Uterus (tissue), 3 donors: ENCODE measurements at regions not wholly inside any gene's neighbourhood (a gene's known extent, or its start where the extent isn't known, plus 50 kb on each side); places are given as distances from the start of the nearest gene placed in this dataset.

Source experiments
- DNase-seq, 2 donors: peaks; one replicate each; pipeline ENCODE4 v3.0.0-alpha.2; 2019 to 2020
- H3K27ac ChIP-seq, 2 donors: fragments of 200-600 bp; sonication (generic); 1 replicate in 1 of 2; 2 replicates in 1 of 2; pipeline ENCODE4 v1.5.1; 2016 to 2018
- H3K27me3 ChIP-seq, 2 donors: fragments of 200-600 bp; sonication (generic); one replicate each; pipeline ENCODE4 v1.5.1; 2018 to 2019; ENCODE audit warnings: control low read depth in 1 of 2
- H3K36me3 ChIP-seq, 2 donors: fragments of 200-600 bp; sonication (generic); one replicate each; pipeline ENCODE4 v1.5.1; 2019; ENCODE audit warnings: control low read depth in 1 of 2
- H3K4me1 ChIP-seq, 2 donors: fragments of 200-600 bp; sonication (generic); one replicate each; pipeline ENCODE4 v1.5.1; 2018 to 2019; ENCODE audit warnings: control low read depth in 1 of 2
- H3K4me3 ChIP-seq, 2 donors: fragments of 200-600 bp; sonication (generic); 1 replicate in 1 of 2; 2 replicates in 1 of 2; pipeline ENCODE4 v1.5.1; 2018 to 2019; ENCODE audit warnings: mild to moderate bottlenecking in 1 of 2
- H3K9me3 ChIP-seq, 2 donors: fragments of 200-600 bp; sonication (generic); one replicate each; pipeline ENCODE4 v1.5.1; 2019; ENCODE audit warnings: control low read depth in 1 of 2
- POLR2A ChIP-seq, 2 donors: fragments of 450-650 bp; IDR thresholded peaks; one replicate each; pipeline ENCODE4 v1.6.1; 2016; ENCODE audit warnings: antibody characterized with exemption in 2 of 2, mild to moderate bottlenecking in 1 of 2, moderate library complexity in 1 of 2
- intact Hi-C: fragments of 100-400 bp; cut with DNase I; formaldehyde crosslinking; loops from one replicate; pipeline ENCODE4 v1.15.1; 2023; ENCODE audit warnings: low total_unique reads
- TF ChIP-seq, protein P1 (sequence below), 4 experiments: fragments of 200-600 bp in 2 of 4; fragments of 450-650 bp in 2 of 4; sonication (generic) in 2 of 4; IDR thresholded peaks; one replicate each; pipeline ENCODE4 v1.5.1; 2016 to 2019; ENCODE audit warnings: antibody characterized with exemption in 4 of 4, mild to moderate bottlenecking in 2 of 4, moderate library complexity in 1 of 4
- donor health status: DM: yes; HTN: yes; CAD: no.

DNA sequence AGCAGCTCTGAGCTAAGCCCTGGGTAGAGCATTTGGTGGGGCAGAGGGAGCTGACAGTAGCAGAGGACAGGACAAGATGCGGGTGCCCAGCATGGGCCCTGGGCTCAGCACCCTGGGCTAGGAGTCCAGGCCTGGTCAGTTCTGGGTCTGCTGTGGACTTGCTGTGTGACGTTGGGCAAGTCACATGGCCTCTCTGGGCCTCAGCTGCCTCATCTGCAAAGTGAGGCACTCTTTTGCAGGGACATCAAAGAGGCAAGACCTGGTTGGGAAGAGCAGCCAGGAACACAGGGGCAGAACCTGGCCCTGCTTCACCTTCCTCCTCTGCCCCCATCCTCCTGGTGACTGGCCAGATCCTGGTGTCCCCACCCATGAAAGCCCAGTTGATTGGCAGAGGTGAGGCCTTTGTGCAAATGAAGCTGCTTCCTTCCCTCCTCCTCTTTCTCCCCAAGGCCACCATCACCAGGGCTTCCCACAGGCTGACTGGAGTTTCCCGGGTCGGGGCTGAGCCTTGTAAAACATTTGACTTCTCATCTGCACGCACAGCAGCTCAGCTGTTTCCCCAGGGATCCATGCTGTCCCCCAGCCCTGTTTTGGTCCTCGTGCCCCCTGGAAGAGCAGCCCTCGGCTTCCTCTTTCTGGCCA, 350.5 kb downstream of the MATN1 start:
- no peaks in the 10 kb centered on the region for H3K36me3 ChIP-seq
- H3K27ac ChIP-seq: no peak overlapping the region
- DNase-seq: no peak
- TF ChIP-seq, protein P1, sequence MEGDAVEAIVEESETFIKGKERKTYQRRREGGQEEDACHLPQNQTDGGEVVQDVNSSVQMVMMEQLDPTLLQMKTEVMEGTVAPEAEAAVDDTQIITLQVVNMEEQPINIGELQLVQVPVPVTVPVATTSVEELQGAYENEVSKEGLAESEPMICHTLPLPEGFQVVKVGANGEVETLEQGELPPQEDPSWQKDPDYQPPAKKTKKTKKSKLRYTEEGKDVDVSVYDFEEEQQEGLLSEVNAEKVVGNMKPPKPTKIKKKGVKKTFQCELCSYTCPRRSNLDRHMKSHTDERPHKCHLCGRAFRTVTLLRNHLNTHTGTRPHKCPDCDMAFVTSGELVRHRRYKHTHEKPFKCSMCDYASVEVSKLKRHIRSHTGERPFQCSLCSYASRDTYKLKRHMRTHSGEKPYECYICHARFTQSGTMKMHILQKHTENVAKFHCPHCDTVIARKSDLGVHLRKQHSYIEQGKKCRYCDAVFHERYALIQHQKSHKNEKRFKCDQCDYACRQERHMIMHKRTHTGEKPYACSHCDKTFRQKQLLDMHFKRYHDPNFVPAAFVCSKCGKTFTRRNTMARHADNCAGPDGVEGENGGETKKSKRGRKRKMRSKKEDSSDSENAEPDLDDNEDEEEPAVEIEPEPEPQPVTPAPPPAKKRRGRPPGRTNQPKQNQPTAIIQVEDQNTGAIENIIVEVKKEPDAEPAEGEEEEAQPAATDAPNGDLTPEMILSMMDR (IDR thresholded peaks at IDR 0.05): no peak
- no peak for TF ChIP-seq POLR2A (IDR thresholded peaks at IDR 0.05)
- no peak overlapping the region for H3K4me3 ChIP-seq
- H3K27me3 ChIP-seq: no peaks in the 10 kb centered on the region
- intact Hi-C loops: loop anchor here (10.0 kb wide), 1 partner anchor 1128 kb away; no protein-coding TSS in a partner anchor
- no peaks in the 10 kb centered on the region for H3K9me3 ChIP-seq
- no peaks in the 10 kb centered on the region for H3K4me1 ChIP-seq

DNA sequence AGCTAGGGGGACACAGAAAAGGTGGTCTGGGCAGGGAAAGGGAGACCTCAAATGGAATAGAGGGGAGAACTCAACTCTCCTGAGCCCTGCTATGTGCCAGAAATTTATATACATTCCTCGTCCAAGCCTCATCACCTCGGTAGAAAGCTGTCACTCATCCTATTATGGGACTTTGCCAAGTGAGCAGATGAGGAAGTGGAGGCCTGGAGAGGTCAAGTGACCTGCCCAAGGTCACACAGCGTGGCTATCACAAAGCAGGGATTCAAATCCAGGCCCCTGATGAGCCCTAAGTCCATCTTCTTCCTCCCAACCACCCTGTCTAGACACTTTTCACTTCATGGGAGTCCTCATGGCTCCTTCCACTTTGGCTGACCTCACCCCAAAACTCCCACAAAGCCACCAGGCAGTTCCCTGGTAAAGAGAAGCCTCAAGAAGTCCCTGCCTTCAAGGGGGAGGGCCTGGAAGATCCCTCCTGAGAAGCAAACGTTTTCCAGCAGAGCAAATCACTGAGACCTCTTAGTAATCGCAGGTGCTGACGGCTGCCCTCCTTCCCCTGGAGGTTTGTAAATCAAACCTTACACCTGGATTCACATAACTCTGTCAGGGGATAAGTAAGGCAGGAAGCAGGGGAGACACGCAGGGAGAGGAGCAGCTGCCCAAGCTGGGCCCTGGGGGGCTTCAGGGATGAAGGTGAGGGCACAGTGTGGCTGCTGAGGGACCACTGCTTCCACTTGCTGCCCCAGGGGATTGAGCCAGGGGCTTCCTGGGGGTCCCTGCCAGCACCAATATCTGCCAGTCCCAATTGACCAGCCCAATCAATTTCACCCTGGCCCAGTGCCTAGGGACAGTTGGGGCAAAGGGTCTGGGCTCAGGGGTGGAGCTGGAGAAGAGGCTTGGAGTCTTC, 351.2 kb downstream of the MATN1 start:
- H3K27me3 ChIP-seq: no peaks in the 10 kb centered on the region

DNA sequence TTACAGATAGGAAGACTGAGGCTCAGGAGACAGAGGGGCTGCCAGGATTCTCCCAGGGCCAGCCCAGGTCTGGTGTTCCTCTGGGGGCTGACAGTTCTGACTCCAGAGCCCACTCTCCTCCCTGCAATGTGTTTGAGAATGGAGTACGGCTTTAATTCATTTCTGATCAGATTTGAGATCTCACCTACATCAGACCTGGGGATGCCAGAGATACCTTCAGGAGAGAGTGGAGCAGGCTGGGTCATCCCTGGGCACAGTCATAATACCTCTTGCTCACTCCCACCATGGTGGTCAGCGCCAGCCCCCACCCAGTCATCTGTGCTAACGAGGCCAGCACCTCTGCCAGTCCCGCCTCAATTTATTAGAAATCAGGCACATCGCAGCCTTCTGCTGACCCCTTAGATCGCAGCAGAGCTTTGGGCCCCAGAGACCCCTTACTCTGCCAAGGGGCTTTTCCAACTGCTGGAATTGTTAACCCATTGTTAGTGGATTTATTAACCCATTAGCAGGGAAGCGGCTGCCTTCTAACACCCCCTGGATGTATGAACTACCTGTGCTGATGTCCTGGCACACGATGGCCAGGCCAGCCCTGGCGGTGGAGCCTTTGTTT, 352.1 kb downstream of the MATN1 start:
- H3K4me3 ChIP-seq: no peak overlapping the region
- H3K27ac ChIP-seq: no peak overlapping the region
- intact Hi-C loops: loop anchor here (10.0 kb wide), 1 partner anchor 1126 kb away; no protein-coding TSS in a partner anchor
- no peaks in the 10 kb centered on the region for H3K36me3 ChIP-seq
- H3K27me3 ChIP-seq: no peaks in the 10 kb centered on the region
- no peak for TF ChIP-seq POLR2A (IDR thresholded peaks at IDR 0.05)
- TF ChIP-seq, protein P1 (IDR thresholded peaks at IDR 0.05): no peak
- no peaks in the 10 kb centered on the region for H3K9me3 ChIP-seq
- DNase-seq: no peak
- H3K4me1 ChIP-seq: no peaks in the 10 kb centered on the region

More for the DNA sequence above, 351.2 kb downstream of the MATN1 start:
- TF ChIP-seq POLR2A (IDR thresholded peaks at IDR 0.05): no peak
- Histone ChIP-seq H3K36me3 (no peaks in the 10 kb centered on the region), H3K4me1 (no peaks in the 10 kb centered on the region), H3K9me3 (no peaks in the 10 kb centered on the region), H3K27ac (no peak overlapping the region), H3K4me3 (no peak overlapping the region)
- DNase-seq: no peak
- intact Hi-C loops: loop anchor here (10.0 kb wide), 1 partner anchor 1127 kb away; no protein-coding TSS in a partner anchor

DNA sequence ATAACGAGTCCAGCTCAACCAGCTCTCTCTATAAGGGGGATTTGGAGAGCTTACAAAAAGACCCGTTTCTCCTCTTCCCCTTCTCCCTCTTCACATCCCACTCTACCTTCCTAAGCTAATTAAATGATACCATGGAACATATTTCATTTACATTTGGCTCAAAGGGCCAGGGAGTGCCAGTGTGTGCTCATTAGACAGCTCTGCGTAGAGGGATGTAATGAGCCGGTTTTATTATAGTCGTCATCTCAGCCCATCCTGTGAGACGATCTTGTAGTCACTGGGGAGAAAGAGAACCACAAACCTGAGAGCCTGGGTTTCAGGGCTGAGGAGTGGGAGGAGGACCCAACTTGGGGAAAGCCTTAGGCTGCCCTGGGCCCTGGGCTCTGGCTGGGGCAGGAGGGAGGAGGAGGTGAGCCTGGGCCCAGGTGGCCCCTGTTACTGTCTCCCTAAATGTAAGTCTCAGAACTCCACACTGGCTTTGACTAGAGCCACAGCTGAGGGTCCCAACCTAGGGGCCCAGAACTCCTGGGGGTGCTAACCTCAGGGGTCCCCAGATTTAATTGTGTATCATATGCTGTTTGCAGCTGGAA, 354.6 kb downstream of the MATN1 start:
- no peak overlapping the region for H3K27ac ChIP-seq
- H3K4me1 ChIP-seq: no peaks in the 10 kb centered on the region
- no peaks in the 10 kb centered on the region for H3K36me3 ChIP-seq
- H3K4me3 ChIP-seq: no peak overlapping the region
- TF ChIP-seq, protein P1 (IDR thresholded peaks at IDR 0.05): no peak
- TF ChIP-seq POLR2A (IDR thresholded peaks at IDR 0.05): no peak
- DNase-seq: no peak
- H3K27me3 ChIP-seq: no peaks in the 10 kb centered on the region
- no peaks in the 10 kb centered on the region for H3K9me3 ChIP-seq
- intact Hi-C loops: no loop called here

DNA sequence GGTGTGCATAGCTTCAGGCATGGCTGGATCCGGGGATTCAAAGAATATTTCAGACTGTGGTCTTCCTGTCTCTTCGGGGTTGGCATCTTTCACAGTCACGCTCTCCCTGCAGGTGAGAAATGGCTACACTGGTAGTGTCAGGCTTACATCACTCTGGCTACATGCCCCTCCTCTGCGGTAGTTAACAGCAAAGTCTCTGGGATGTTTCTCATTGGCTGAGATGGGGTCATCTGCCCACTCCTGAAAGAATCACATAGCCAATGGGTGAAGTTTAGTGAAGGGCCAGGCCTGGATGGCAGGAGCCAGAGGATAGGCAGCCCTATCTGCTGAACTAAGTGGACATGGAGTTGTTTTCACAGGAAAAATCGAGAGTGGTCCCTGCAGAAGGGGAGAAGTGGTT, 356.5 kb downstream of the MATN1 start:
- no peaks in the 10 kb centered on the region for H3K9me3 ChIP-seq
- H3K27ac ChIP-seq: no peak overlapping the region
- H3K4me1 ChIP-seq: no peaks in the 10 kb centered on the region
- H3K36me3 ChIP-seq: no peaks in the 10 kb centered on the region
- H3K4me3 ChIP-seq: no peak overlapping the region
- DNase-seq: no peak
- intact Hi-C loops: no loop called here
- no peaks in the 10 kb centered on the region for H3K27me3 ChIP-seq
- TF ChIP-seq, protein P1 (IDR thresholded peaks at IDR 0.05): no peak
- no peak for TF ChIP-seq POLR2A (IDR thresholded peaks at IDR 0.05)
